Neural progenitor cell (in vitro differentiated cells): ENCODE measurements at regions not wholly inside any gene's neighbourhood (a gene's known extent, or its start where the extent isn't known, plus 50 kb on each side); places are given as distances from the start of the nearest gene placed in this dataset.
A peak's percentile ranks its signal among the peaks of the same experiment; 100 is the strongest.

Experiments used
- DNase-seq: peaks from one replicate; pipeline ENCODE4 v3.0.0-alpha.2; 2016; ENCODE audit warnings: low spot score
- H2AFZ ChIP-seq: fragments of 200-600 bp; sonication (generic); replicated peaks from 2 replicates; pipeline ENCODE4 v1.6.1; 2016; ENCODE audit warnings: antibody characterized with exemption
- H3F3A ChIP-seq: fragments of 200-600 bp; sonication (generic); 2 replicates; pipeline ENCODE4 v1.6.1; 2016; ENCODE audit warnings: antibody characterized with exemption, low read depth
- H3K27ac ChIP-seq: fragments of 200-600 bp; sonication (generic); 2 replicates; pipeline ENCODE4 v1.5.1; 2016; ENCODE audit warnings: mild to moderate bottlenecking
- H3K27me3 ChIP-seq: fragments of 200-600 bp; sonication (generic); 2 replicates; pipeline ENCODE4 v1.6.1; 2016; ENCODE audit warnings: mild to moderate bottlenecking, moderate library complexity
- H3K36me3 ChIP-seq: fragments of 200-600 bp; sonication (generic); 2 replicates; pipeline ENCODE4 v1.5.1; 2016
- H3K4me1 ChIP-seq: fragments of 200-600 bp; sonication (generic); 2 replicates; pipeline ENCODE4 v1.6.1; 2016; ENCODE audit warnings: mixed run types
- H3K4me2 ChIP-seq: fragments of 200-600 bp; sonication (generic); 2 replicates; pipeline ENCODE4 v1.6.1; 2016
- H3K4me3 ChIP-seq: fragments of 200-600 bp; sonication (generic); 2 replicates; pipeline ENCODE4 v1.5.1; 2016
- H3K79me2 ChIP-seq: fragments of 200-600 bp; sonication (generic); 2 replicates; pipeline ENCODE4 v1.6.1; 2016; ENCODE audit warnings: low read depth
- H3K9ac ChIP-seq: fragments of 200-600 bp; sonication (generic); 2 replicates; pipeline ENCODE4 v1.6.1; 2016
- H3K9me3 ChIP-seq: fragments of 200-600 bp; sonication (generic); 2 replicates; pipeline ENCODE4 v1.5.1; 2016; ENCODE audit warnings: low read depth
- H4K20me1 ChIP-seq: fragments of 200-600 bp; sonication (generic); 2 replicates; pipeline ENCODE4 v1.6.1; 2016; ENCODE audit warnings: low read depth
- H3K27ac Mint-ChIP-seq: 3 replicates; pipeline ENCODE4 v1.8.0; 2021; ENCODE audit warnings: mixed read lengths
- H3K27me3 Mint-ChIP-seq: 2 replicates; pipeline ENCODE4 v1.8.0; 2022; ENCODE audit warnings: low read depth, mild to moderate bottlenecking, inconsistent platforms, moderate library complexity, mixed read lengths; ENCODE audit not compliant: insufficient read depth
- H3K36me3 Mint-ChIP-seq: 3 replicates; pipeline ENCODE4 v1.8.0; 2021; ENCODE audit warnings: mixed read lengths
- H3K4me1 Mint-ChIP-seq: 3 replicates; pipeline ENCODE4 v1.8.0; 2021; ENCODE audit warnings: mixed read lengths
- H3K4me3 Mint-ChIP-seq: 3 replicates; pipeline ENCODE4 v1.8.0; 2021; ENCODE audit warnings: mild to moderate bottlenecking, moderate library complexity, mixed read lengths
- H3K9me3 Mint-ChIP-seq: 3 replicates; pipeline ENCODE4 v1.8.0; 2020; ENCODE audit warnings: mixed read lengths
- CTCF ChIP-seq: fragments of 200-600 bp; sonication (generic); IDR thresholded peaks from 2 replicates; pipeline ENCODE4 v1.5.1; 2017; ENCODE audit warnings: antibody characterized with exemption, mild to moderate bottlenecking
- EZH2 ChIP-seq: fragments of 200-600 bp; sonication (generic); IDR thresholded peaks from 2 replicates; pipeline ENCODE4 v1.6.1; 2017; ENCODE audit warnings: antibody characterized with exemption, mild to moderate bottlenecking, moderate library complexity
- EZH2phosphoT487 ChIP-seq: fragments of 200-600 bp; sonication (generic); IDR thresholded peaks from 2 replicates; pipeline ENCODE4 v1.6.1; 2017; ENCODE audit warnings: antibody characterized with exemption

- no peak for TF ChIP-seq EZH2phosphoT487
- TF ChIP-seq CTCF: no peak
- TF ChIP-seq EZH2: no peak
- Mint-ChIP-seq H3K27me3 (no peaks in the 10 kb centered on the region), H3K27ac (no peak overlapping the region), H3K4me1 (peaks cover 11% of the 10 kb centered on the region), H3K4me3 (no peak overlapping the region), H3K36me3 (no peaks in the 10 kb centered on the region), H3K9me3 (no peaks in the 10 kb centered on the region)
- Histone ChIP-seq H3K79me2 (no peaks in the 10 kb centered on the region), H3F3A (peaks cover 24% of the 10 kb centered on the region), H3K4me3 (no peak overlapping the region), H3K9me3 (no peaks in the 10 kb centered on the region), H3K4me2 (no peak overlapping the region), H3K9ac (no peak overlapping the region), H4K20me1 (no peaks in the 10 kb centered on the region), H3K27ac (no peak overlapping the region), H3K4me1 (peaks cover 23% of the 10 kb centered on the region), H3K27me3 (no peaks in the 10 kb centered on the region), H2AFZ (no peak overlapping the region), H3K36me3 (no peaks in the 10 kb centered on the region)
- DNase-seq: no peak
These were observed 78.0 kb upstream of the TRPC4 start for GRCh38 chr13:37947419-37948140.

- no peaks in the 10 kb centered on the region for H3K27me3 Mint-ChIP-seq
- no peak overlapping the region for H3K4me3 Mint-ChIP-seq
- peaks cover 14% of the 10 kb centered on the region for H3K4me1 Mint-ChIP-seq
- Histone ChIP-seq H2AFZ (peak overlapping the region; percentile 32), H4K20me1 (no peaks in the 10 kb centered on the region), H3K36me3 (no peaks in the 10 kb centered on the region), H3K9me3 (no peaks in the 10 kb centered on the region), H3F3A (peaks cover 36% of the 10 kb centered on the region), H3K4me1 (peaks cover 40% of the 10 kb centered on the region), H3K27me3 (no peaks in the 10 kb centered on the region), H3K79me2 (no peaks in the 10 kb centered on the region), H3K9ac (no peak overlapping the region), H3K27ac (no peak overlapping the region), H3K4me3 (no peak overlapping the region), H3K4me2 (no peak overlapping the region)
- H3K36me3 Mint-ChIP-seq: no peaks in the 10 kb centered on the region
- H3K27ac Mint-ChIP-seq: no peak overlapping the region
- DNase-seq: no peak
- H3K9me3 Mint-ChIP-seq: no peaks in the 10 kb centered on the region
- TF ChIP-seq EZH2phosphoT487 (no peak), EZH2 (no peak), CTCF (no peak)
These were observed 76.3 kb upstream of the TRPC4 start for GRCh38 chr13:37945651-37946575.

- Mint-ChIP-seq H3K36me3 (no peaks in the 10 kb centered on the region), H3K9me3 (no peaks in the 10 kb centered on the region), H3K4me1 (peaks cover 14% of the 10 kb centered on the region), H3K27ac (peak overlapping the region; percentile 36), H3K4me3 (no peak overlapping the region), H3K27me3 (no peaks in the 10 kb centered on the region)
- H3K9ac ChIP-seq: no peak overlapping the region
- no peaks in the 10 kb centered on the region for H3K36me3 ChIP-seq
- H4K20me1 ChIP-seq: no peaks in the 10 kb centered on the region
- peaks cover 45% of the 10 kb centered on the region for H3K4me1 ChIP-seq
- H3F3A ChIP-seq: peaks cover 36% of the 10 kb centered on the region
- no peaks in the 10 kb centered on the region for H3K79me2 ChIP-seq
- peak overlapping the region; percentile 83 for H2AFZ ChIP-seq
- no peak overlapping the region for H3K27ac ChIP-seq
- DNase-seq: peak; percentile 4
- H3K4me3 ChIP-seq: no peak overlapping the region
- TF ChIP-seq CTCF (no peak), EZH2phosphoT487 (no peak), EZH2 (no peak)
- no peaks in the 10 kb centered on the region for H3K9me3 ChIP-seq
- H3K27me3 ChIP-seq: no peaks in the 10 kb centered on the region
- peak overlapping the region; percentile 8 for H3K4me2 ChIP-seq
These were observed 75.4 kb upstream of the TRPC4 start for GRCh38 chr13:37944869-37945442.
